NT2/D1 (cell line): ENCODE measurements at regions not wholly inside any gene's neighbourhood (a gene's known extent, or its start where the extent isn't known, plus 50 kb on each side); places are given as distances from the start of the nearest gene placed in this dataset.

Experiments used
- DNase-seq: peaks from one replicate; pipeline ENCODE4 v3.0.0-alpha.2; 2011; ENCODE audit warnings: low read depth, low spot score
- H3K27me3 ChIP-seq: 2 replicates; pipeline ENCODE4 v1.6.0; 2011; ENCODE audit warnings: mild to moderate bottlenecking; ENCODE audit not compliant: insufficient read length, insufficient read depth
- H3K36me3 ChIP-seq: 2 replicates; pipeline ENCODE4 v1.6.1; 2011; ENCODE audit warnings: mild to moderate bottlenecking, low read length, mixed read lengths; ENCODE audit not compliant: insufficient read depth, insufficient read length
- H3K4me1 ChIP-seq: 2 replicates; pipeline ENCODE4 v1.5.1; 2011; ENCODE audit not compliant: insufficient read depth, insufficient read length
- H3K4me3 ChIP-seq: 2 replicates; pipeline ENCODE4 v1.5.1; 2011; ENCODE audit warnings: low read depth; ENCODE audit not compliant: insufficient read length
- H3K9ac ChIP-seq: 2 replicates; pipeline ENCODE4 v1.6.0; 2011; ENCODE audit warnings: low read depth; ENCODE audit not compliant: insufficient read length
- H3K9me3 ChIP-seq: 2 replicates; pipeline ENCODE4 v1.5.1; 2011; ENCODE audit warnings: mild to moderate bottlenecking, low read length; ENCODE audit not compliant: insufficient read depth
- SUZ12 ChIP-seq: IDR thresholded peaks from 2 replicates; pipeline ENCODE4 v1.6.1; 2011; ENCODE audit not compliant: insufficient read length, insufficient read depth; ENCODE audit errors: extremely low read depth
- YY1 ChIP-seq: IDR thresholded peaks from 2 replicates; pipeline ENCODE4 v1.6.1; 2011; ENCODE audit not compliant: insufficient read length, insufficient read depth
- ZNF274 ChIP-seq: IDR thresholded peaks from 2 replicates; pipeline ENCODE4 v1.6.1; 2011; ENCODE audit warnings: mild to moderate bottlenecking, low read depth, low read length

GRCh38 chr6:150548330-150548729 is 51.4 kb upstream of the PLEKHG1 start:
- Histone ChIP-seq H3K4me1 (no peaks in the 10 kb centered on the region), H3K9ac (no peak overlapping the region), H3K4me3 (no peak overlapping the region), H3K36me3 (no peaks in the 10 kb centered on the region), H3K27me3 (no peaks in the 10 kb centered on the region), H3K9me3 (no peaks in the 10 kb centered on the region)
- DNase-seq: no peak
- no peak for TF ChIP-seq SUZ12
- no peak for TF ChIP-seq YY1
- TF ChIP-seq ZNF274: no peak

- TF ChIP-seq ZNF274 (no peak), SUZ12 (no peak), YY1 (no peak)
- no peak overlapping the region for H3K4me3 ChIP-seq
- H3K4me1 ChIP-seq: no peaks in the 10 kb centered on the region
- H3K36me3 ChIP-seq: no peaks in the 10 kb centered on the region
- H3K27me3 ChIP-seq: no peaks in the 10 kb centered on the region
- no peak for DNase-seq
- no peak overlapping the region for H3K9ac ChIP-seq
- no peaks in the 10 kb centered on the region for H3K9me3 ChIP-seq
Observed at GRCh38 chr6:150549007-150549406, 50.7 kb upstream of the PLEKHG1 start.

DNA sequence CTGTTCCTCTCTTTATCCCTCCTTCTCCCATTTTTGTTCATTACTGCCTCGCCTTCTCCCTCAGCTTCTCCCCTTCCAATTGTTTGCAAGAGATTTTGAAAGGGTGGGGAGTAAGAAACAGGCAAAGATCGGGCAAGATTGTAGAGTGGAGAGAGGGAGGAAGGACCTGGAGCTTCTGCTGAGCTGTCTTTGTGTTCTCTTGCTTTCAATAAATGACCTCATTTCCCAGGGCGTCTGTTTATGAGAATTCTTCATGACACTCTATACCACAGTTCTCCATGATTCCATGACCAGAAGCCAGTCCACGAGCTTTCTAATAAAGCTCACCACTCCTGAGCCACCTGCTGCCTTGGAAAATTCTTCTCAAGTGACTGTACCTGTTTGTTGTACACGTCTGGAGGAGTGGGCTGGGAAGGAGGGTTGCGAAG is 50.0 kb upstream of the PLEKHG1 start:
- Histone ChIP-seq H3K4me3 (no peak overlapping the region), H3K9ac (no peak overlapping the region)

More for the DNA sequence above, 50.0 kb upstream of the PLEKHG1 start:
- no peak for DNase-seq
- Histone ChIP-seq H3K27me3 (no peaks in the 10 kb centered on the region), H3K9me3 (no peaks in the 10 kb centered on the region), H3K36me3 (no peaks in the 10 kb centered on the region), H3K4me1 (no peaks in the 10 kb centered on the region)
- TF ChIP-seq ZNF274: no peak
- TF ChIP-seq YY1: no peak
- TF ChIP-seq SUZ12: no peak
